AG08395 (cell line): ENCODE measurements at regions not wholly inside any gene's neighbourhood (a gene's known extent, or its start where the extent isn't known, plus 50 kb on each side); places are given as distances from the start of the nearest gene placed in this dataset.
A peak's percentile ranks its signal among the peaks of the same experiment; 100 is the strongest.

ENCODE experiments used
- DNase-seq: peaks from one replicate; pipeline ENCODE4 v3.0.0; 2012; ENCODE audit warnings: mixed read lengths, low spot score

DNA sequence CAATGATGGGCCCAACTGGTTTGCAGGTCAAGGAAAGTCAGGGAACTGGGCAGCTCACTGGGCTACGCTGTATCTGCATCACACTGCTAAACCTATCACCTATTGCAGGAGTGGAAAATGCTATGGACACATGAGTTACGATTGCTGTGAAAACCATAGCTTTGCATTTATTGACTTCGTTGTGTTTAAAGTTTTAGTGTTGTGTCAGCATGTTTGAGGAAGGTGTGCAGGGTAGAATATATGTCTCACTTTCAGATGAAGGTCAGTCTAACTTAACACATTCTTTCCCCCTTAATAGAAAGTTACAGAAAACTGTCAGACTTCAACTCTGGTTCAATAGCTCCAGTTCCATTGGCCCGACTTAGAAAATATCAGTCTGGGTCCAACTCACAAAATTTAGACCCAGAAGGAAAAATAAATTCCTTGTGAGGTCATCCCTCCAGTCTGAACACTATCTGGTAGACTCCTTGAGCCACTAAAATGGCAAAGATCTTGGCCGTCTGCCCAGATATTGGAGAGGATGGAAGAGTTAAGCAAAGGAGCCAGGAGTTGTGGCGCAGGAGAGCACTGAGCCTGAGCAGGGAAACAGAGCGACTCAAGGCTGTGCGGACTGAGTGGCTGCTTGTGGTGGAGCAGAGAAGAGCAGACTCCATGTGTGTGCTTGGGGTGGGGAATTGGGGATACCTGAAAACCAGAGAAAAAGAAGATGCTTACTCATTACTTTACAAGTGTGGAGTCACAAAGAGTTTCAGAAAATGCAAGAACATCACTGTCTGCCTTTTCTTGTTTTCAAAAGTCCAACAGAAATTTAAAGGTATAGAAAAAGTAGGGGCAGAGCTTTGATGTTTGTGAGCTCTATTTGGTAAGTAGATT is 518.5 kb downstream of the FGF9 start:
- DNase-seq: no peak

DNA sequence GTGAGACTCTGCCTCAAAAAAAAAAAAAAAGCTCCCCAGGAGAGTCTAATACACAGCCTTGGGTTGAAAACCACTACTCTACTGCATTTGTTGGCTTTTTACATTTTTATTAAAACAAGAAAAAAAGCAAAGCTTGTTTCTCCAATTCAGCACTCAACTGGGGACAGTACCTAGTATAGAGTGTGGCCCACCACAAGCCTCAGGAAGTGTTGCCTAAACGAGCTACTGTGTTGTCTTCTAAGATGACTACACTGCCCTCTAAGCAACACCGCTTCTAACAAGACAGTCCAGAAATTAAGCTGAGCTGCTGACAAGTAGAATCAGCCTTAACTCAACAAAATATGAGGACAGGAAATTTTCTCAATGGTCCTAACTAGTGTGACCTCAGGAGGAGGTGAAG is 522.2 kb downstream of the FGF9 start:
- DNase-seq: no peak

DNA sequence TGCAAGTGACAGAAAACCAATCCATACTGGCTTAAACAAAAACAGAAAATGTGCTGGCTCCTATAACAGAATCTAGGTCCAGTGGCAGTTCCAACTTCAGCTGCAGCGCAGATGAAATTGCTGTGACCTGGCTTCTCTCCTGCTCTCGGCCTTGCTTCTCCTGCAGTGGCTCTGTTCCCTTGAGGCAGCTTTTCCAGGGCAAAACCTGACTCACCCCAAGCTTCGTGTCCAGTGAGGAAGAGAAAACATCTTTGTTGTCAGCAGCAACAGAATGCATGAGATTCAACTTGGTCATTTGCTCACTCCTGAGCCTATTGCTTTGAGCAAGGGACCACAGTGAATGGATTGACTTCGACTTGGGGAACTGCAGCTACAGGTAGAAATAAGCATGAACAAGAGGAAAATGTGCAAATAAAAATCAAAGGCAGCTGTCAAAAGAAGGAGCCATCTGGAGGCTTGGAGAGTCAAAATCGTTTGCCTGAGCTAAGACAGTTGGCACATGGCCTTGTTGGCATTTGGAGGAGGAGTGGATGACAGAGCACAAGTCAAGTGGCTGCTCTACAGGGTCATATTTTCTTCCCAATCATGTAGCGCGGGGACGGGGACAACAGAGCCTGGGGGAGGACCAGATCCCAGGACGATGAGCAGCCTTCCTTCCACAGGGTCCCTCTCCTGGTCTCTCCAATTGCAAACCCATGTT is 523.4 kb downstream of the FGF9 start:
- DNase-seq: peak; percentile 64

DNA sequence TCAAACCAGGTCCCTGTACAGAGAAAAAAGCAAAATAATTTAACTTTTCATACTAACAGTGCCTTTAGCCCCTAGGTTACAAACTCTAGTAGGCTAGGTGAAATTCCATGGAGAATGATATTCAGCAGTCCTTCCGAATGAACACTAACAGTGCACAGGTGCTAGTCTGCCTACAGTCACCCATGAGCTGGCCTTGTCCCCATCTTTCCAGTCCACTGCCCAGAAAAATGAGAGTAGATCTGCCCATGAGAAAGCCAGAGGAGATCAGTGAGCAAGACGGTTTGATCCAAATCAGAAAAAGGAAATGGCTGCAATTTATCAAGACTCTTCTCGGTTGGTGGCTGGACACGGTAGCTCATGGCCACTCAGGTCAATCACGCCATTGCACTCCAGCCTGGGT is 524.9 kb downstream of the FGF9 start:
- DNase-seq: no peak

DNA sequence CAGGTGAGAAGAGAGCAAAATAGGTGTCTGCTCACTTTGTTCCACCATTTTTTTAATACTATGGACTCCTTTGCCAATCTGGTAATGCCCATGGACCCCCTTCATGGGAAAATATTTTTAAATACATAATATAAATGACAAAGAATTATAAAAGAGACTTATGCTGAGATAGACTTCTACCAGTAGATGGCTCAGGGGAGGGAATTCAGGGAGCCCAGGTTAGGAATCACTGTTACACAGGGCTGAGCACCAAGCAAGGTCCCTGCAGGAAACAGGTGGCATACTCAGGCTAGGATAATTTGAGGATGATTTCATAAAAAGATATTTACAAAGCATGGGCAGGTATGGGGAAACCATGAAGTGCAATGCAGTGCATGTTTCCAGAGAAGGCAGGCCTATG is 525.9 kb downstream of the FGF9 start:
- no peak for DNase-seq

DNA sequence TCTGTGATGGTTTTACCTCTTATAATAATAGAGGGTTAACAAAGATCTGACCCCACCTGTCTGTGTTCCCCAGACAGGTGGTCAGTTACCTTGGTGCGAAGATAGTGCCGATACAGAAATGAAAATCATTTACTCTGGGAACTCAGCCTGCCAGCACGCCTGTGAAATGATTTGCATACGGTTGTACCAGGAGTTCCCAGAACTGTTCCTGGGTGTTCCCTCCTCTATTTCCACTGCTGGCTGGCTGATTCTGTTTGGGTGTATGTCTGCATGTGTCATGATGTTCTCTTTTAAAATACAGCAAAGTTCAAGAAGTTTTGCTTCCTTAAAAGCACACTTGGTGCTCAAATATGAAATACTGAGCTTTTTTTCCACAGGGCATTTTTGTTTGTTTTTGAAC is 527.1 kb downstream of the FGF9 start:
- no peak for DNase-seq

DNA sequence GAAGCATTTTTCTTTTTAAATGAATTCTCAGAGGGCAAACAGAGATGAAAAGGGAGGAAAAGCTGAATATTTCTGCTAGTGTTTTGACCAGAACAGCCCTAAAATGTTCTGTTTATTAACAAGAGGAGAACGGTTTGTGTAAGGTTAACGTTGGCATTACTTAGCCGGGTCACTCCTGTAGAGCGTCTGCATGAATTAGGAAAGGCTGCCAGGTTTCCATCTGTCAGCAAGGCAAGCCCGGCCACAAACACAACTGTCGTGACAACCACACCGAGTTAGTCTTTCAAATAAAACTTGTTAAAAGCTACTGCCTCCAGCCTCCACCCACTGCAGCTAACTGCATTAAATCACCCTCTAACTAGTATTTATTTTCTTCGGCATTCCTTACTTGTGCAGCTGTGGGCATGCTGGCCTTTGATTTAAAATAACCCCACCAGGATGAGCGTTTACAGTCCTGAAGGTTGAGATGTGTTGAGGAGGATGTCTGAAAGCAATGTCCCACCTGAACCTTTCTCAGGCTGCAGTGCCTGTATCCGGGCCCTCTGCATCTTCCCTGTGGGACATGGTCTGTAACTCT is 527.9 kb downstream of the FGF9 start:
- DNase-seq: peak; percentile 36

DNA sequence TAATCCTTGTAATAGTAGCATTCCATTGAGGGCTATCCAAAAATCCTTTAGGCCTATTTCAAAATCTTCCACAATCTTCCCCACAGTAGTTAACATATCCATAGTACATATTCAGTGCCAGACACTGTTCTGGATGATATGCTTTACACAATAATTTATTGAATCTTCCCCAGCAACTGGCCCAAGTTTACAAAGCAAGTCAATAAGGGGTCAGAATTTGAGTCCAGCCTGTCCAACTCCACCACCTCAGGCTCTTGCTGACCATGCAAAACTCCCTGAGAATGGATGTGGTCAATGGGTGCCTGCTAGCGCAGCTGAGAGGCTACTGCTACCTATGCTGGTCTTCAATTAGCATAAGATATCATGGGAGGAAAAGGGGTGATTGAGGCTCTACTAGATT is 529.6 kb downstream of the FGF9 start:
- DNase-seq: no peak

DNA sequence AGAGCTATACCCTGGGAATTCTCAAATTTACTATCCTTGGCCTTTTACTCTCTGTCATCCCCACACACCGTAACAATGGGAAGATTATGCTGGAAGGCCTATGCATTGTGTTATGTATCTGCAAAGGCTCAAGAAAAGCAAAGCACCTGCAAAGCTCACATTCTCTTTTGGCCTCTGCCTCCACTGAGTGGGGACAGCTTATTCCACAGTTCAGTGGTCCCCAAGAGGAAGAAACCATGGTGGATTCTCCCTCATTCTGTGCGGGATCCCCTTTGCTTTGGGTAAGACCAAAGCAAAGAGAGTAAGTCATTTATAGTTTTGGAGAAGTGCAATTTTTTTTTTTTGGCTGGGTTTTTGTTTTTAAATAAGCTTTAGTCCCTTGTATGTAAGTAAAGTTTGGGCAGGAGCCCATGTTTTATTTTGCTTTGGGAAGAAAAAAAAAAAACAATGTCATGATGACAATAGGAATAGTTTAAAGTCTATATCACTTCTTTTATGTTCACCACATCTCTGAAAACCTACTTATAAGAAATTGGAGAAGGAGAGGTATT is 530.6 kb downstream of the FGF9 start:
- no peak for DNase-seq

DNA sequence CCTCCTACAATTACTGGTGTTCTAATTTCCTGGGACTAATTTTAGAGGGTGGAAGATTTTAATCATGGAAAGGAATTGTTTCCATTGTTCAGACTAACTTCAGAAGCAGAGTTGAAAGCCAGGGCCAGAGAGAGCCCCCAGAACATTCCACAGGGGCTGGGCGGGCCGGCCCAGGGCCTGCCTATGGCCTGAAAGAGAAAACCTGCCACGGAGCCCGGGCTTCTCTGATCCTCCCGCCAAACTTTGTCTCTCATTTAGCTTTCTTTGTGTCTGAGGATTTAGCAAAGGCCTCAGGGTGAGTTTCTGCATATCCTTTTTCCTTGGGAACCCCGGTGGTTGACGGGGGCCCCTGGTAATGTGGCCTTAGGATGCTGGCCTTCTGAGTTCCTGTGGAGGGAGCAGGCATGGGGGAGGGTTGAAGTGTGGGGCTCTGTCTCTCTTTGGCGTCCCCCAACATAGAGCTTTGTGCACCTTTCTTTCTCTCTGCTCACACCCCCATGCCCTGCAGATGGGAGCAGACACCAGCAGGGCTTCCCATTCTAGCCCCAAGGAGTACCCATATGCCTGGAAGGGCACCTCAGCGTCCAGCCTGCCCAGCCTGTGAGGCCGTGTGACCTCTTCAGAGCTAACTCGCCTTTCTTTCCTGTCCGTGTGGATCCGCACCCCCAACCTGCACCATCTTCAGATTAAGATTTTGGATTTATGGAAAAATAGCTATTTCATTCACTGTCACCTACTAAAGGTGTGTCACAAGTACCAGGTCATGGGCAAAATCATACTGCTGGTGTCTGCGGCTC is 539.5 kb downstream of the FGF9 start:
- DNase-seq: no peak

DNA sequence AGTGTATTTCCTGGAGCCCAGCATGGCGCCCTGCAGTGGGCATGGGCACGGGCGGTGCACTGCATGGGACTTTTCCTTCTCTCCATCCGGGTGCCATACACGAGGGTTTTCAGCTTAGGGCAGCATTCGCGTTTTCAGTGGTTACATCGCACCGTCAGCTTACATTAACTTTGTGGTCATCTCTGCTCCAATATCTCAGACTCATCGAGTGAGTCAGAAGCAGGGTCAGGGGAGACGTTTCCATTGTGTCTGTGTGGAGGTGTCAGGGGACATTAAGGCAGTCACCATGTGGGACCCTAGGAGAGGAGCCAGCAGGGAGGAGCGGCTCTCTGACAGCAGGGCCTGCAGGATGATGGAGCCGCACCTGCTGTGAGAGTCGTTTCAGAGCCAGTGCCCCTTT is 541.0 kb downstream of the FGF9 start:
- no peak for DNase-seq

DNA sequence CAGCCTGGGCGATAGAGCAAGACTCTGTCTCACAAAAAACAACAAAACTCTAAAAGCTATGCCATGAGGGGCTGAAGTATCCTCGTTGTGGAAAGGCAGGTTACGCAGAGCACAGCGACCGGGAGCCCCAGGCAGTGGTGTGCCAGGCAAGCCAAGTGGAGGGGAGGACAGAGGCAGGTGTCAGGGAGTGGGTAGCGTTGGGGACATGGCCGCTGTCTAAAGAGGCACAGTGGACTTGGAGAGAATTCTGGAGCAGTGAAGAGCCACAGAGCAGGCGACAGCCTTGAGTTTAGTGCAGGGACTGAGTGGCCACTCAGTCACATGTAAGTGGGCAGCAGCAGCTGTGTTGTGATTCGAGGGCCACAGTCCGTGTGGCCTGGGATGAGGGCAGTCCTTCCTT is 541.7 kb downstream of the FGF9 start:
- no peak for DNase-seq

DNA sequence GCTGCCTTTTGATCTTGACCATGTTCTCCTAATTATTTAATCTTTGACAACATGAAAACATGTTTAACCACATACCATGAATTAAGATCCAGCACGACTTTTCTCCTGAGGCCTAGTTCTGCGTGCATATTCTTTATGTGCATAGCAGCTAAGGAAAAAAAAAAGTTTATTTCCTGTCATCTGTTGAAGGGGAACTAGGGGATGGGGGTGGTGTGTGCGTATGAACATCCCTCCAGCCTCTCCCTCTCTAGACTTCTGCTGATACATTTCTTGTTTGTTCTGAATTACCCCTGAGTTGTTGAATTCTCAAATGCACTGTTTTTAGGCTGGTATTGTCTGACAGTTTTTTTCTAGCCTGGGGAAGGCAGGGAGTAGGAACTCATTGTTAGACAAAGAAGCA is 543.3 kb downstream of the FGF9 start:
- no peak for DNase-seq

DNA sequence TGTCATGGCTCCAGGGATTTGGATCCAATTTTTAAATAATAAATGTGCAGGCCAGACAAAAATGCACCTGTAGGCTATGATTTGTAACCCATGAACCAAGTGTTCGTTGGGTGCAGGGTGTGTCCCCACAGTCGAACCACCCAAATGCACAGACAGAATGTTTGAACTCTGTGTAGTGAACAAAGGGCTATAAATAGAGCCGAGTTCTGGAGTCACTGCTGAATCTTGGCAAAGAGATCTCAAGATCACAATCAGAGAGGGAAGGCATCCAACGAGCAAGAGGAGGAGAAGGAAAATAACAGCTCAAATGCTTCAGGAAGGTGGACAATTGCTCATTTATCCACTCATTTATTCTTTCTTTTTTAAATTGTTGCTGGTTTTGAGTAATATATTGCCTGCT is 547.9 kb downstream of the FGF9 start:
- DNase-seq: peak; percentile 22

DNA sequence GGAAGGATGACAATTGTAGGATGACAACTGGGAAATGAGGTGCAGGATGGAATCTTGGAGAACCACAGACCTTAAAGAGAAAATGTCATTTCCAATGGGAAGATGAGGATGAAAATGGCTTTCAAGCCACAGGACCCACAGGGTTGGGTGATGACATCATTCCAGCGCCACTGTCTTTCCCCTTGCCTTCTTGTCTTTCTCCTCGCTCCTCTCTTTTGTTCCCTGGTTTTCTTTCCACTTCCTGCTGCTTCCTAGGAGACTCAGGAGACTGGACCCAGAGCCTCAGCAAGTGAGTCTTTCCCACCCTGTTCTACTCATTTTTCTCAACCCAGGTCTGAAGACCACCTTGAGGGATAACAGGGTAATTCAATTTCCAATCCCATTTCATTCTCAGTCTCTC is 548.8 kb downstream of the FGF9 start:
- no peak for DNase-seq

DNA sequence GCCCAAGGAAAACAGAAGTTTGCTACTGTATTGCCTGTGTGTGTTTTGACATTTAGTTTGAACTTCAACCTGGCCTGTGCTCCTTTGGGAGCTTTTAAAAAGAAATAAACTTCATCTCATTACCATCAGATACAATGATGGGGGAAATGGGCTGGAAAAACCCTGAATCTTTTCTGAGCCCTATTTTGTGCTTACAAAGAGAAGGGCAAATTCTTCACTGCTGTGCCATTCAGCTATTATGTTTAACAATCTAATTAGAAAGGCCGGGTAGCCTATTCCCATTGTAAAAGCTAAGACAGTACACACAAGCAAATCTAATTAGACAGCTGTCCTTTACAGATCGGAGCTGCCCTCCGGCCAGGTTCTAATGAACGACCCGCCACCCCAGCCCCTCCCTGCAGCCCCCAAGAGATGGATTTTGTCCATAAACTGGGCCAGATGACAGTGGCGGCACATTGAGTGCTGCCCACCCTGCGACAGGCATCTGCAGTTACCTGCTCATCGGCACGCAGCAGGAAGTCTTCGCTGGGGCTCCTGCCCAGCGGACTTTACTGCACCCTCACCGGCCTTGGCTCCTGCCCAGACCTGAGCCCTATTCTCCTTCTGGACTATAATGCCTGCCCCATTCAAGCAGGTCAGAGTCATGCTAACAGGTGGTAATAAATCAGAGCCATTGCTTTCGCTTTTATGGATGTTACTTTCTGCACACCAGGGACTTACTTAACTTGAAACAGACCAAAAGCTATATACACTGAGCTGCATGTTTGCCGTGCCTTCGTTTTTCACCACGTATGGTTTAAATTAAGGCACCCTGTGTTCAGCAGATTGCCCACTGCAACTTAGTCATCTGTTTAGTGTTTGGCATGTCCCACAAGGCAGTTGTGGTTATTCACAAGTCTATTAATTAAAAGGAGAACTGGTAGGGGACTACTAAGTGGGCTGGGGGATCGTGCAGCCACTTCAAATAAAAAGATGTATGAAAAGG is 549.6 kb downstream of the FGF9 start:
- DNase-seq: peak; percentile 56

DNA sequence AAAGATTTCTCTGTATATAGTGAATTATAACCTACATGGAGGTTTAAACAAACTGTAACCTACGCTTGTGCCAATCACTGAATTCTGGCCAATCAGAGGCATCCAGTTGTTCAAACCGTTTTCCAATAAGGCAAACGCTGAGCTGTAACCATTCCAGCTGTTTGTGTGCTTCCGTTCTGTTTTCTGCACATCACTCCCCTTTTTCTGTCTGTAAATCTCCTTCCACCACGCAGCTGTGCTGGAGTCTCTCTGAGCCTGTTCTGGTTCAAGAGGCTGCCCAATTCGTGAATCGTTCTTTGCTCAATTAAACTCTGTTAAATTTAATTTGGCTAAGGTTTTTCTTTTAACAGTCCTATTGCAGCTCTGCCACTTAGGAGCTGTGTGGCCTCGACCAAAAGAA is 552.5 kb downstream of the FGF9 start:
- DNase-seq: no peak

DNA sequence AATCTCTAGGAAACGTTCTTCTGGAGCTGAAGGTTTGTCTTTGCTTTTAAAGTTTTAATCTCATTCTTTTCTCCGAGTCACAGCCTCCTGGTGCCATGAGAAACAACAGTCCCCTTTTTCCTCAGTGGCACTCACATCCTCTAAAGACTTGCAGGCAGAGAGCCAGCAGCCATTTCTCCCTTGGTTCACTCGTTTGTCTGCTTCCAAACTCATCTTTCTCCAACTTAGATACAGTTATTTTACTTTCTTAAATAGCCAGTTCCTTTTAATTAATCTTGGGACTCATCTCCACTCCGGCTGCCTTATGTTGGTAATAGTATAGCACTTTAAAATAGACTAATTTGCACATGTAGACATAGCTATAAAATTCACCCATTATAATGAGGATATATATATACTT is 555.2 kb downstream of the FGF9 start:
- DNase-seq: no peak

DNA sequence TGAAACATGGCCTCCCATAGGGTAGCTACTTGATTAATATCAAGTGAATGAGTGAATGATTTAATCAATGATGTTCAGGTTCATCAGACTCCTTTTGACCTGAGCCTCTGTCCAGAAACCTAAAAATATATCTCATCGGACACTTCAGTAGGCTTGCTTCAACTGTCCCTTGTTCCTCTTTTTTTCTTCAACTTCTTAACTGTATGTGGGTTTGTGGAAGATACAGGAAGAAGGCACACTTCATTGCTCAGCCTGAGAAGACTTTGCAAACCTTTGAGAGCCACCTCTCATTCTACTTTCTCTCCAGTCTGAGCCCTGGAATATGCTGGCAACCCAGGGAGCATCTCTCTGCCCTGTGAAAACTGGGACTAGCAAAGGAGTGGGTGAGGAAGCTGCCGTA is 557.0 kb downstream of the FGF9 start:
- no peak for DNase-seq

DNA sequence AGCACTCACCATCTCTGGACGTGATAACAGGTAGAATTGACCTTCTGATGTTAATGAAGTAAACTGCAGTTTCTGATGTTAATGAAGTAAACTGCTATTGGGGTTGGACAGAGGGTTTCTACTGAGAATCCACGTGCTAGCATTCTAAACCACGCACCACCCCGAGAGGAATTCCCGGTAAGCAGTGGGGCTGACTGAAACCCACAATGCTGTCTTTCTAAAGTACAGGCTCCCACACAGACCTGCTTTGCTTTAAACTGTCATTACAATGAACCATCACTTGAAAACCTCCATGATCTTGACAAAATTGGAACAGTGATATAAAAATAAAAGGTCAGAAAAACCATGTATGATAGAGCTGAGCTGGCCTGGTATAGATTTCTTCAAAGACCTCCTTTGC is 559.0 kb downstream of the FGF9 start:
- no peak for DNase-seq

DNA sequence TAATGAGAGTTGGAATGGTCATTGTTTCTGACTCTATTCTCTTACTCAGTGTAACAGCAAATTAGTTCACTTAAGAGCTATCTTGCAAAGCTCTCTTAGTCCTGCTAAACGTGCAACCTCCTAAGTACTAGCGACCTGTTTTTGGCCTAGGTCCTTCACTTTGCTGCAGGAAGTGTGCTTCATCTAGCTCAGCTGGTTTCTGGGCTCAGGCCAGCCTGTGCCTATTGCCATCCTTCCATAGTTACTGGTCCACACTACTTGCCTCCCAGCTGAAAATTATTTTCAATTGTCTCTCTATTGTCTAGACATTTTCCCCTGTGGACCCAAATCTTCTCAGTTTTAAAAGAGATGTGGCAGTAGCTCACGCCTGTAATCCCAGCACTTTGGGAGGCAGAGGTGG is 561.3 kb downstream of the FGF9 start:
- no peak for DNase-seq
